Activated B cell treated with CpG ODN at 0.5 μM for 24 hours (primary cell): ENCODE measurements at regions not wholly inside any gene's neighbourhood (a gene's known extent, or its start where the extent isn't known, plus 50 kb on each side); places are given as distances from the start of the nearest gene placed in this dataset.

ENCODE experiments used
- ATAC-seq: fragments of 200-7000 bp; cut with Tn5 transposase; one replicate; pipeline ENCODE4 v1.10.0; 2021; ENCODE audit warnings: low read depth, mild to moderate bottlenecking, moderate library complexity
- CTCF ChIA-PET: fragments of 350-600 bp; sonication (Branson Sonifier 250); formaldehyde crosslinking; loops from one replicate; lab custom pipeline; 2021; ENCODE audit warnings: antibody characterized with exemption; lab: Charles Lee
- POLR2A ChIA-PET: fragments of 350-600 bp; sonication (Branson Sonifier 250); formaldehyde crosslinking; loops from one replicate; lab custom pipeline; 2021; ENCODE audit warnings: antibody characterized with exemption; lab: Charles Lee
- DNase-seq: peaks from one replicate; pipeline ENCODE4 v3.0.0; 2022
- H3K27ac Mint-ChIP-seq: one replicate; pipeline ENCODE4 v1.8.0; 2020; ENCODE audit warnings: mixed read lengths
- H3K27me3 Mint-ChIP-seq: one replicate; pipeline ENCODE4 v1.8.0; 2021; ENCODE audit warnings: mixed read lengths
- H3K36me3 Mint-ChIP-seq: one replicate; pipeline ENCODE4 v1.8.0; 2021; ENCODE audit warnings: low read depth, mixed read lengths
- H3K4me1 Mint-ChIP-seq: one replicate; pipeline ENCODE4 v1.8.0; 2021; ENCODE audit warnings: mixed read lengths
- H3K4me3 Mint-ChIP-seq: one replicate; pipeline ENCODE4 v1.8.0; 2020; ENCODE audit warnings: mild to moderate bottlenecking, mixed read lengths
- H3K9me3 Mint-ChIP-seq: one replicate; pipeline ENCODE4 v1.8.0; 2020; ENCODE audit warnings: mixed read lengths
- CTCF ChIP-seq: fragments of 200-600 bp; IDR thresholded peaks from one replicate; pipeline ENCODE4 v1.8.0; 2022; ENCODE audit warnings: antibody characterized with exemption, mild to moderate bottlenecking
- intact Hi-C: fragments of 100-400 bp; cut with micrococcal nuclease; formaldehyde crosslinking; loops from one replicate; pipeline ENCODE4 v1.15.1; 2024

DNA sequence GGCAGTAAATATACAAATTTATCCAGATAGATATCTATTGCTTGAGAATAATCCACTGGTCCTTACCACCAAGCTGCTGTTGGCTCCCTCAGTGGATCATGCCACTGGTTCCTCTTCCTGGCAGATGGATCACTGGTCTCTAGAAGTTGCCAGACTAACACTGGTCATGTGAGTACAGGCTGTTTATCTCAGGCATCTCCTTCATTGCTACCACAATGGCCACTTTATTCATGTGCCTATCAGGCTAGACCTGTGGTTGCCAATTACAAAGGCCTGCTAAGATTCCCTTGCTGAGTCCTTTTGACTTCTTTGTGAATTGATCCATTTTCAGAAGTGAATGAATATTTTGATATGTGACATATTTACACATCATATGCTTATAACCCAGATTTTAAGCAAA is 1659.5 kb upstream of the PCDH20 start:
- H3K4me3 Mint-ChIP-seq, result no peak overlapping the region
- H3K27me3 Mint-ChIP-seq, result no peaks in the 10 kb centered on the region
- POLR2A ChIA-PET, result no interaction called here
- no peaks in the 10 kb centered on the region for H3K36me3 Mint-ChIP-seq
- ATAC-seq, result no peak
- TF ChIP-seq CTCF, result no peak
- H3K4me1 Mint-ChIP-seq, result no peaks in the 10 kb centered on the region
- H3K27ac Mint-ChIP-seq, result no peak overlapping the region
- CTCF ChIA-PET, result no interaction called here
- intact Hi-C loops, result no loop called here
- H3K9me3 Mint-ChIP-seq, result peaks cover 6% of the 10 kb centered on the region
- no peak for DNase-seq

GRCh38 chr13:63050287-63050686 is 1634.6 kb upstream of the PCDH20 start:
- Mint-ChIP-seq H3K4me3 (no peak overlapping the region), H3K27ac (no peak overlapping the region), H3K4me1 (no peaks in the 10 kb centered on the region), H3K36me3 (no peaks in the 10 kb centered on the region), H3K27me3 (no peaks in the 10 kb centered on the region), H3K9me3 (peaks cover 7% of the 10 kb centered on the region)
- ATAC-seq, result no peak
- TF ChIP-seq CTCF, result no peak
- ChIA-PET CTCF (no interaction called here), POLR2A (no interaction called here)
- intact Hi-C loops, result no loop called here
- DNase-seq, result no peak

DNA sequence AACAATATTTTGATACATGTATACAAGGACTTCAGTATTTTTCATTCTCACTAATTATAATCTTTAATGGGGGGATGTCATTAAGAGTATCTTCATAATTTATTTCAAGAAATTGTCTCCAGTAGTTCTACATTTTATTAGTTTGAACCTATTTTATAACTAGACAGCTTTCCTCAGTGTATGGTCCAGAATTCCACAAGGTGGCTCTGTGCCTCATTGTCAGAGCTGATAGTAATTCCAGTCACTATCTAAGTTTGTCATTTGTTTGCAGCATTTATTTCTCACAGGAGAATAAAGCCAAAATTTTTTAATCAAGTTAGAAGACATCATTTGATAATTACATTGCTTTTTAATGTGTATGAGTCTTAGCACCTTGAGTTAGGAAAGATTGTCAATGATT is 1633.0 kb upstream of the PCDH20 start:
- ATAC-seq, result no peak
- no peak for DNase-seq
- Mint-ChIP-seq H3K27me3 (no peaks in the 10 kb centered on the region), H3K9me3 (peaks cover 7% of the 10 kb centered on the region), H3K36me3 (no peaks in the 10 kb centered on the region), H3K27ac (no peak overlapping the region), H3K4me1 (no peaks in the 10 kb centered on the region), H3K4me3 (no peak overlapping the region)
- ChIA-PET CTCF (no interaction called here), POLR2A (no interaction called here)
- intact Hi-C loops, result no loop called here
- TF ChIP-seq CTCF, result no peak

- no peak for TF ChIP-seq CTCF
- DNase-seq (no peak), ATAC-seq (no peak)
- Mint-ChIP-seq H3K4me1 (no peaks in the 10 kb centered on the region), H3K9me3 (peaks cover 12% of the 10 kb centered on the region), H3K27ac (no peak overlapping the region), H3K4me3 (no peak overlapping the region), H3K27me3 (no peaks in the 10 kb centered on the region), H3K36me3 (no peaks in the 10 kb centered on the region)
- ChIA-PET POLR2A (no interaction called here), CTCF (no interaction called here)
- intact Hi-C loops, result no loop called here
Observed at GRCh38 chr13:63044589-63045313, 1629.1 kb upstream of the PCDH20 start.

DNA sequence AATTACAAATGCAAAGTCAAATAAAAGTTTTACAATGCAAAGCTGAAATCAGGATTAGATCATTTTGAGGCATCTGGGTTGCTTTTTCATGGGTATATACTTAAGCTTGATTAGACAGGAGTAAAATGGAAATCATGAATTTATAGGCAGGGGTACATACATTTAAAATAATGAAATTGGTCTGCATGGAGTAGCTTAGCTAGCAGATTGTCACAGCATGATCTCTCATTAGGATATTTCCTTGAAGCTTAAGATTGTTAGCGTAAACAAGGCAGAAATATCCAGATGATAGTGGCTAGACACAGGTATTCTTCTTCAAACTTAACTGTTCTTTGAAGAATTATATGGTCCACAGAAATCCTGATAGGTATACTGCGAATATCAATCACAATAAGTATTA is 1627.0 kb upstream of the PCDH20 start:
- ChIA-PET CTCF (no interaction called here), POLR2A (no interaction called here)
- Mint-ChIP-seq H3K27ac (no peak overlapping the region), H3K27me3 (no peaks in the 10 kb centered on the region), H3K4me1 (no peaks in the 10 kb centered on the region), H3K36me3 (no peaks in the 10 kb centered on the region), H3K9me3 (peaks cover 19% of the 10 kb centered on the region), H3K4me3 (no peak overlapping the region)
- no peak for ATAC-seq
- no peak for DNase-seq
- intact Hi-C loops, result no loop called here
- no peak for TF ChIP-seq CTCF
